Epithelial cell of esophagus (primary cell): ENCODE measurements at regions not wholly inside any gene's neighbourhood (a gene's known extent, or its start where the extent isn't known, plus 50 kb on each side); places are given as distances from the start of the nearest gene placed in this dataset.
"Not testable (repeated sequence)": the region's sequence is repeated elsewhere in the genome, so short reads cannot be mapped to it uniquely, and the experiment has no call there.

Experiments used
- DNase-seq: peaks from one replicate; pipeline ENCODE4 v3.0.0; 2010; ENCODE audit warnings: low read depth
- H3K4me3 ChIP-seq: 2 replicates; pipeline ENCODE4 v1.5.1; 2011; ENCODE audit warnings: mild to moderate bottlenecking, low read length, control low read depth
- TF ChIP-seq, protein P1 (sequence below): IDR thresholded peaks from 2 replicates; pipeline ENCODE4 v1.5.1; 2011; ENCODE audit warnings: low read depth, mild to moderate bottlenecking, low read length, control low read depth, inconsistent platforms; ENCODE audit not compliant: insufficient read depth; ENCODE audit errors: missing control alignments

DNA sequence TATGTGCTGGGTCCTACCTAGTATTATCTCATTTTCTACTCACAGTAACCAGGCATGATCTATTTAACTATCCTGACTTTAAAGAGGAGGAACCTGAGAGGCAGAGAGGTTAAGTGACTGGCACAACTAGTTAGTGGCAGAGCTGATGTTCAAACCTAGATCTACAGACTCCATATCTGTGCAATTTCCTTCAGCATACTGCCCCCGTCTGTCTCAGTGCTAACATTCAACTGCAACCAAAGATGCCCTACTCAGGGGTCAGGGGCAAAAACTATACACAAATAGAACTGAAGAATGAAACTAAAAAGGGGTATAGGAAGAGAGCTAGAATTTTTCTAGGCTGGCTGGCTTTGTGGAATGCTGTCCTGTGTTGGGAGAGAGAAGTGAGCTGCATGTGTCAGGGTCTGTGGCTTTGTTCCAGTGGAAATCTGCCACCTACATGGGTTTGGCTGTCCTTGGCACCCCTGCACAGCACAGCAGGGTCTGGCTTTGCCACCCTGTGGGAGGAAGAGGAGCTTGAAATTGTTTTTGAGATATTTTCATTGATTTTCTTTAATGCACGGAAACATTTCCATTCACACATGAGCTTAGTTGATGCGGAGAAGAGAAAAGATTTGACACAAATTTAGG is 368.5 kb downstream of the RPS6KC1 start:
- H3K4me3 ChIP-seq, result no peak overlapping the region
- TF ChIP-seq, protein P1, sequence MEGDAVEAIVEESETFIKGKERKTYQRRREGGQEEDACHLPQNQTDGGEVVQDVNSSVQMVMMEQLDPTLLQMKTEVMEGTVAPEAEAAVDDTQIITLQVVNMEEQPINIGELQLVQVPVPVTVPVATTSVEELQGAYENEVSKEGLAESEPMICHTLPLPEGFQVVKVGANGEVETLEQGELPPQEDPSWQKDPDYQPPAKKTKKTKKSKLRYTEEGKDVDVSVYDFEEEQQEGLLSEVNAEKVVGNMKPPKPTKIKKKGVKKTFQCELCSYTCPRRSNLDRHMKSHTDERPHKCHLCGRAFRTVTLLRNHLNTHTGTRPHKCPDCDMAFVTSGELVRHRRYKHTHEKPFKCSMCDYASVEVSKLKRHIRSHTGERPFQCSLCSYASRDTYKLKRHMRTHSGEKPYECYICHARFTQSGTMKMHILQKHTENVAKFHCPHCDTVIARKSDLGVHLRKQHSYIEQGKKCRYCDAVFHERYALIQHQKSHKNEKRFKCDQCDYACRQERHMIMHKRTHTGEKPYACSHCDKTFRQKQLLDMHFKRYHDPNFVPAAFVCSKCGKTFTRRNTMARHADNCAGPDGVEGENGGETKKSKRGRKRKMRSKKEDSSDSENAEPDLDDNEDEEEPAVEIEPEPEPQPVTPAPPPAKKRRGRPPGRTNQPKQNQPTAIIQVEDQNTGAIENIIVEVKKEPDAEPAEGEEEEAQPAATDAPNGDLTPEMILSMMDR, result no peak
- no peak for DNase-seq

DNA sequence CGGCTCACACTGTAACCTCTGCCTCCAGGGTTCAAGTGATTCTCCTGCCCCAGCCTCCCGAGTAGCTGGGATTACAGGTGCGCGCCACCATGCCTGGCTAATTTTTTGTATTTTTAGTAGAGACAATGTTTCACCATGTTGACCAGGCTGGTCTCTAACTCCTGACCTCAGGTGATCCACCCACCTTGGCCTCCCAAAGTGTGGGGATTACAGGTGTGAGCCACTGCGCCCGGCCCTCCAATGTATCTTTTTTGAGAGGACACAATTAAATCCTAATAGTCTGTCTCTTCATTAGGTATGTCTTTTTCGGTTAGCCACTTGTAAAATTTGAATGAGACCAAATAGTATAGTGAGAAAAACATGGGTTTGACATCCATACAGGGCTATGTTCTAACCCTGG is 370.1 kb downstream of the RPS6KC1 start:
- not testable (repeated sequence) for H3K4me3 ChIP-seq, DNase-seq

DNA sequence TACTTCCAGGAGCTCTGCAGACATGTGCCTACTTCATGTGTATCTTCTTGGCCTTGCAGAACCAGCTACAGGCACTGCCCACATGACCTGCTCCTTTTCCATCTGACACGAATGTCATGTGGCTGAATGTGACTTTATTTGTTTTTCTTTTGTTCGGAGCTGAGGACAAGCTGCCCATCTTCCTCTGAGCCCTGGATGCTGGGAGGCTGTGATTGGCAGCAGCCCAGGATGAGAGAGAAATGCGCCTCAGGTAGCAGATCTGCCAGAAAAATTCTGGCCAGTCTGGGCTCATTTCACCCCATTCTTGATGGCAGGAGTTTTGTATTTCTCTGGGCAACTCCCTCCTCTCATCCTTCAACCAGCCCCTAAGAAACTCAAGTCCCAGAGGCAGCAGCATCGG is 372.0 kb downstream of the RPS6KC1 start:
- H3K4me3 ChIP-seq, result no peak overlapping the region
- TF ChIP-seq, protein P1, result no peak
- no peak for DNase-seq

- no peak for DNase-seq
- TF ChIP-seq, protein P1, result no peak
- no peak overlapping the region for H3K4me3 ChIP-seq
Measured at GRCh38 chr1:213423605-213424004, 372.6 kb downstream of the RPS6KC1 start.

- DNase-seq, result no peak
- H3K4me3 ChIP-seq, result no peak overlapping the region
- TF ChIP-seq, protein P1, result no peak
Measured at GRCh38 chr1:213425376-213426030, 374.5 kb downstream of the RPS6KC1 start.

DNA sequence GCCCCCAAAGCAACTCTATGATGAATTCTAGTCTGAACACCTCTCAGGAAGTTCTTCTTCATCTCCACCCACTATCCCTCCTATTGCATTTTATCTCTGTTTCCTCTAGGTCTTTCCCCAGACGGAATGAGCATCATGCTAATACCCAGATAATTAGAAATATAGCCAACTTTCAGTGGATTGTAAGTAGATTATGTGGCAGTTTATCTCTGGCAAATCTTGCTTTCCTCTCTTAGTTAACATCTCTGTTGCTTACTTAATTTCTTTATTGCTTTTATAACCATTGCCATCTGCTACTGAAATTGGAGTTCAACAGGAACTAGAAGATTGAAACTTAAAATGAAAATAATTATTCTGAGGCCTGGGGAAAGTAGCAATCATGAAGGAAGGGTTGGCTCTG is 378.6 kb downstream of the RPS6KC1 start:
- no peak overlapping the region for H3K4me3 ChIP-seq
- no peak for DNase-seq
- TF ChIP-seq, protein P1, result no peak

- no peak overlapping the region for H3K4me3 ChIP-seq
- DNase-seq, result no peak
- TF ChIP-seq, protein P1, result no peak
Measured at GRCh38 chr1:213435715-213436114, 384.7 kb downstream of the RPS6KC1 start.
